ENCODE measurements at regions not wholly inside any gene's neighbourhood (a gene's known extent, or its start where the extent isn't known, plus 50 kb on each side); places are given as distances from the start of the nearest gene placed in this dataset.

DNA sequence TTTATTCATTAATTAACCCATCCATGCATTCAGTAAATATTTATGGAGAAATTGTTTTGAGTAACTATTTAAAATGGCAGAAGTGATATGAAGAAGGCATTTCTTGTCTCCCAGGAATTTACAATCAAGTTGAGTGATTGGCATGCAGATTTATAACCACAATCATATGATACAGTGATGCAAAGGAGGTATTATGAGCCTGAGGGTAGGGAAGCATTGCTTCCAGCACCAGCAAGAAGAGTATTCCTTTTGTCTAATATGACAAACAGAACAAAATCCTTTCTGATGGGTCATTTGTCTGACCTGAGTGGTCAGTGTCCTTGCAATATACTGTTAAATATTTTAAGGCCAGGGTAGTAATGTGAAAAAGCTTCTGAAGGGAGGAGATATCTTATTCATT, 244.2 kb upstream of the RGPD4 start:
- TF ChIP-seq, protein P1, sequence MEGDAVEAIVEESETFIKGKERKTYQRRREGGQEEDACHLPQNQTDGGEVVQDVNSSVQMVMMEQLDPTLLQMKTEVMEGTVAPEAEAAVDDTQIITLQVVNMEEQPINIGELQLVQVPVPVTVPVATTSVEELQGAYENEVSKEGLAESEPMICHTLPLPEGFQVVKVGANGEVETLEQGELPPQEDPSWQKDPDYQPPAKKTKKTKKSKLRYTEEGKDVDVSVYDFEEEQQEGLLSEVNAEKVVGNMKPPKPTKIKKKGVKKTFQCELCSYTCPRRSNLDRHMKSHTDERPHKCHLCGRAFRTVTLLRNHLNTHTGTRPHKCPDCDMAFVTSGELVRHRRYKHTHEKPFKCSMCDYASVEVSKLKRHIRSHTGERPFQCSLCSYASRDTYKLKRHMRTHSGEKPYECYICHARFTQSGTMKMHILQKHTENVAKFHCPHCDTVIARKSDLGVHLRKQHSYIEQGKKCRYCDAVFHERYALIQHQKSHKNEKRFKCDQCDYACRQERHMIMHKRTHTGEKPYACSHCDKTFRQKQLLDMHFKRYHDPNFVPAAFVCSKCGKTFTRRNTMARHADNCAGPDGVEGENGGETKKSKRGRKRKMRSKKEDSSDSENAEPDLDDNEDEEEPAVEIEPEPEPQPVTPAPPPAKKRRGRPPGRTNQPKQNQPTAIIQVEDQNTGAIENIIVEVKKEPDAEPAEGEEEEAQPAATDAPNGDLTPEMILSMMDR (IDR thresholded peaks at IDR 0.05 in 4 of 5, conservative IDR thresholded peaks at IDR 0.05 in 1 of 5) = no peak
- no peak for TF ChIP-seq POLR2A (IDR thresholded peaks at IDR 0.05)

All from gastrocnemius medialis (tissue), 4 donors.